ENCODE measurements at regions not wholly inside any gene's neighbourhood (a gene's known extent, or its start where the extent isn't known, plus 50 kb on each side); places are given as distances from the start of the nearest gene placed in this dataset.

DNA sequence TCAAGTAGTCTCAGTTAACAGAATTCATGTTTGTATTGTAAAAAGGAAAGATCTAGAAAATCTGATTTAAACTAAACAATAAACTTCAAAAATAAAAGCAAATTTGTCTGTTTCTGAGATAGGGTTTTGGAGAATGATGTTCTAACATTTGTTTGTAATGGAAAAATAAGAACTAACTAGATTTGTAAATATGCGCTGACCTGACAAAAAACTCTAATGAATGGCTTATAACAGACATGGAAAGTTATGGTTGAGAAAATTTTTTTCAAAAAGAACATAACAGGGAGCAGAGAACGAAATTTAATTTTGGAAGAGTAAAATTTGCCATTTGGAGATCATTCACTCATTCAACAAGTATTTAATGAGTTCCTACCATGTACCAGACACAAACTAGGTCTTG, 179.0 kb upstream of the TARS1 start:
- no peak for DNase-seq

DNA sequence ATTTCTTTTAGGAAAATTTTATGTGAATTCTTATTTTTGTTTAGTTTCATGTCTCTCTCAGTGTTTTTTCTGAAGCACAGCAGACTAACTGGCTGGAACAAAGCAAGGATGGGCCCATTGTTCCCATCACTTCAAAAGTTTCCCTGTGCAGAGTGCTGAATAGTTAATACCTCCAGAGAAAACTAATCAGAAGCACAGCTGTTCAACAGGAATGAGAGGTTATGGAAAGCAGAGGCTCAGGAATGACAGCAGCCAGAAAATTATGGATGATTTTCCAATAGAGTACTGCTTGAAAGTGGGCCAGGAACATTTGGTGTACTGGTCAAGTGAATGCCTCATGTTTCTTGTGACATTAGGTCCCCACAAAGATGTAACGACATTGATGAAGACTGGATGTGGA, 173.0 kb upstream of the TARS1 start:
- no peak for DNase-seq

DNA sequence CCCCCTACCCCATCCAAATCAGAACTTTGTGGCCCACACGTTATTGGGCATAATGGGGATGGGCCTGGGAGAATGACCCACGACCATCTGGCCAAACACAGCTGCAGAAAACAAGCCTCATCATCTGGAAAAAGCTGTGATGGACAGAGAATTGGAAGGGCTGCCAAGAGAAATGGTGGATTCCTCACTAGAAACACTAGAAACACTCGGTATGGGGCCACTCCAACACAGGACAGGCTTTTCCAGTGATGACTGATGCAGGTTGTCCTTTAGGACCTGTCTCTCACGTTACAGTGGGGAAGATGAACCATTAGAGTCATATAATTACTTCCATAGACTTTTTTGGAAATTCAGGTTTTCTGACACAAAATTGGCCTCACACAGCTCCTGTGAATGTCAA, 172.4 kb upstream of the TARS1 start:
- DNase-seq: no peak

DNA sequence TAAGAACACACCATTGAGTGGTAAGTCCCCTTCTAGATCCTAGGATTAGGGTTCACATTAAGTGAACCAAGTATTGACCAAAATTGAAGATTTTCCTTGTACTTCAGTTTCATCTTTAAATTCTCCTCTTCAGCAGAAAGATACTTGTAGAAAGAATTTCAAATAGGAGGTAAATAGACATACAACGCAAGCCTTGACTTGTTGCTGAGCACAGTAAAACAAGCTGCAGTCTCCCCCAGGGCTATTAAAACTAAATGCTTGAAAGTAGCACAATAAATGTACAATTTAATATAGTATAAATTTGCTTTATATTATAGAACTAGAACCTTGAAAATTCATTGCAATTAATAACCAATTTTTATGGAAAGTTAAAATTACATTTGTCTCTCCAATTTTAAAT, 170.1 kb upstream of the TARS1 start:
- DNase-seq: no peak

DNA sequence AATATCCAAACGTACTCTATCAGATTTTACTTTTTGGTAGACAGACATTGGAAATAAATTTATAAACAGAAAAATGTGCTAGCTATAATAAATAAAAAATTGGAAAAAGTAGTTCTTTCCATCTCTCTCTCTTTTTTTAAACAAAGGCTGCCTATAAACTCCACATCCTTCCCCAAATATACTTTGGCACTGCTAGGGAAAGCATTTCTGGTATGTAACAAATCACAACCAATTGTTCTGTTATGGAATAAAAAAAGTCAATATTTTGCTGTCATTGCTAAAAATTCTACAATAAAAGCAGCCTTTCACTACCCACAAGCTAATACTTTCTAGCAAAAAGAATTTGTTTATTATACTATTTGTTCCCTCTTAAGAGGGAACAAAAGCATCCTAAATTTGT, 169.2 kb upstream of the TARS1 start:
- no peak for DNase-seq

DNA sequence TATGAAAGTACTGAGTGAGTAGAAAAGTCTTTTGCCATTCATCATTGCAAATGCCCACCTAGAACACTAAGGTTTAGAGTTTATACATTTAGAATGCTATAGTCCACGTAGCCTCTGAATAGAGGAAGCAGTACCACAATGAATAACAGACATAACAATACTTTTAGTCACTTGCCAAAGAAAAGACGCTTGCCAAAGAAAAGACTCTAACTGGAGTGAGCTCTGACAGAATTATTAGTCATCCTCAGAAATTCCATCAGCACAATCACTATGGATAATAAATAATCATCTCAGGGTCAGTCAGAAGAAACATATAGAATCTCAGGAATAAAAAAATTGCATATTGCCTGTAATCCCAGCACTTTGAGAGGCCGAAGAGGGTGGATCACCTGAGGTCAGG, 168.5 kb upstream of the TARS1 start:
- no peak for DNase-seq

DNA sequence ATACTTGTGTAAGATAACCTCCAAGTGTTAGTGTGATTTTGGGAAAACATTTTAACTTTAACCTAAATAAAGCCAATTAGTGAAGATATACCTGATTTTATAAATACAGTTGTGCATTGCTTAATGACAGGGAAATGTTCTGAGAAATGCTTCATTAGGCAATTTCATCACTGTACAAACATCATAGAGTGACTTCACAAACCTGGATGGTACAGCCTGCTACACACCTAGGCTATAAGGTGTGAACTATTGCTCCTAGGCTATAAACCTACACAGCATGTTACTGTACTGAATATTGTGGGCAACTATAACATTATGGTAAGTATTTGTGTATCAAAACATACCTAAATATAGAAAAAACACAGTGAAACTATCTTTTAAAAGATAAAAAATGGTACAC, 166.8 kb upstream of the TARS1 start:
- no peak for DNase-seq

DNA sequence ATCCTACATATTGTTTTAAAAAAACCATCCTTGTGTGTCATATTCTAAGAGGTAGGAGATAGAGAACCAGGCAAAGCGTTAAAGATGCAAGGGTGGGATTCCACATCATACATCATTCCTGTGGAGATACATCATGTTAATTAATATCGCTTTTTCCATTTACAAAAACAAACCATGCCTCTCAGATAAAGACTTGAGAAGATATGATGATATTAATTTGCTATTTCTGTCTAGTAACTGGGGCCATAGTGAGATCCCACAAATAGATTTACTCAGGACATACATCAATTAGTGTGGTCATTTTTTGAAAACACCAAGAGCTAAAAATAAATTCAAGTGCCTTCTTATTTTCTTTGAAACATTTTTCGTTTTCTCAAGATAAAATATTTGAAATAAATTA, 165.4 kb upstream of the TARS1 start:
- no peak for DNase-seq

DNA sequence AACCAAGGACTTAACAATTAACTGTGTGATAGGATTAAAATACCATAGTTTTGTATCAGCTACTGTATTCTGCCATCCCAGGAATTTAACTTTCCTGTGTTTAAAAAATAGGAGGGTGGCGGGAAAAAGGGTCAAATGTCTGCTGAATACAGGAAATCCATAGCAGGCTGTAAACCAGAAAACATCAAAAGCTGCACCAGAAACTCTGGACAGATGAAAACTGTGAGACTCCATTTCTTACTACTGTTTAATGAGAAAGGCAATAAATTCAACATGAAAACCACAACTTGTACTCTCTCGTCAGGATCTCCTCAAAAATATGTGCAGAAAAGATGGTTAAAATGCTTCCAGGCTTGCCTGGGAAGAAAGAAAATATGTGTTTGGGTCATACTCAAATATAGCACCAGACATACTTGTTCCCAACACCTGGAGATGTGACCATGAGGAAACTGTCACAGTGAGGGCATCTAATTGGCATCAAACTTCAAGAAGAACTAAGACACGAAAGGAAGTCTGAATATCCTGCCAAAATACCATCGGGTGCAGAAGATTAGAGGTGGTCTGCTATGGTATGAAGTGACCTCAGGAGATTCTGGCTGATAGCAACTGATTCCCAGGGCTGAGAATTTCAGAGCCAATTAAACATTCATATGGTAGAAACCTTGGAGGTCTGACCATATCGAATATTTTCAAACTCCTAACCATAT, 164.7 kb upstream of the TARS1 start:
- DNase-seq: no peak

DNA sequence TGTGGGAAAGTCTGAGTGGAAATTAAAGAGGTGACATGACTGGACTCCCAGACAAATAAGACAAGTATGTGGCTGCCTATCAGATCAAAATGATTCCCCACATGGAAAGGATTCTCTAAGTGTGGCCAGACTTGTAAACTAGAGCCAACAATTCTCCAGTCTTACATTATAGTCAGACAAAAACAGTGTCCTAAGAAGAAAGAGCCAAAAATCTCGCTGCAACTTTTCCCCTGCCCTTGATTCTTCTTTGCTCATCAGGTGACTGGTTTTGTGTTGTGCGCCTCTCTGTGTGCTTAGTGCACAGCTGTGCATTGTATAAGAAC, 164.2 kb upstream of the TARS1 start:
- no peak for DNase-seq

DNA sequence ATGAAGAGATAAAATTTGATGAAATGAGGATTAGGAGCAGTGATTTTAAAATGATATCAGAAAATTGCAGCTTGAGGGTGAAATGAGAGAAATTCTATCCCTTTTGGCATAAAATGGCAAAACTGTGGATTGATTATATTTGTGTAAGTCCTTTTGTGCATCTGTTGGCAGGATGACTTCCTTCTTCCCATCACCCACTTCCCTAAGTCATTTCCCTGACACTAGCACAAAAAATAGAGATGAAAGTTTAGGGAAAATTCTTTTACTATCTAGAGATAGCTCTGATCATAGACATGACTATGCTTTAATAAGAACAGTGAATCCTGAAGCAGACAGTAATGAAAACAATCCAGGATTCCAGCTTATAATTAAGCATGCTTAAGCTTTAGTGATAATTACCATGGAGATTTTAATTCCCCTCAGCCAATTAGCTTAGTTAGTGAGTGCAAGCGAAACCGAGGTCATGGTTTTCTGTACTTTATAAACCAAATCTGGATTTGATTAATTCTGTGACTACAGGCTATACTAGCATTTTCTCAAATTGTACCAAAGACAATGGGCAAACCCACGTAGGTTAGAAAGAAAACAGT, 163.6 kb upstream of the TARS1 start:
- no peak for DNase-seq

DNA sequence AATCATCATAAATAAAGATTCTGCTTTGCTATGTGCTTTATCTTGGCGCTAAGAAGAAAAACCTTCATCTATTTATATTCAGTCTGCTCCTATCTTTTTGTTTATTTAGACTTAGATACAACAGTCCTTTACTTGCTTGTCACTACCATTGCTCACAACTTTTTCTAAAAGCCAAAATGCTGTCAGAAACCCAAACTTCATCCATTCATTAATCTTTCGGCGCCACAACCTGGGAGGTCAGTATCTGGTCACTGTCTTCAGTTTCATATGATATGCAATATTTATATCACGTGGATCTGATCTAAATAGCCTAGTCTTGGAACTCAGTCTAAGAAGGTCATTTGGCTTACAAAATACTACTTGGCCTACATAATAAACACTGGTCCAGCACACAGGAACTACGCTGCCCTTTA, 159.3 kb upstream of the TARS1 start:
- no peak for DNase-seq

DNA sequence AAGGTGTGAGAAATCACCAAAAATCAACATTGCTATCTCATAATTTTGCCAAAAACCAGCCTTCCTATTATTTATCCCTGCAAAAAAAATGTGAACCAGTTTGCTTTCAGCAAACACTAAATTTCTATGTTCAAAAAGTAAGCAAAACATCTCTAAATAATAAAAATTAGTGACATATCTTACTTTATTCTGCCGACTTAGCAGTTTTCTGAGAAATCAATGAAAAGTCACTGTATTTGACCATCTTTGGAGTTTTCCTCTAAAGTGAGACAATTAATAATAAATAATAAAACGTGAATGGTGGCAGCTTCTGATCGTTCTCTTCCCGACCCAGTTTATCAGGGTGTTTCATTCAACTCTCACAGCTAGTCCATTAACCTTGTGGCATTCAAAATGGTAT, 158.6 kb upstream of the TARS1 start:
- DNase-seq: no peak

DNA sequence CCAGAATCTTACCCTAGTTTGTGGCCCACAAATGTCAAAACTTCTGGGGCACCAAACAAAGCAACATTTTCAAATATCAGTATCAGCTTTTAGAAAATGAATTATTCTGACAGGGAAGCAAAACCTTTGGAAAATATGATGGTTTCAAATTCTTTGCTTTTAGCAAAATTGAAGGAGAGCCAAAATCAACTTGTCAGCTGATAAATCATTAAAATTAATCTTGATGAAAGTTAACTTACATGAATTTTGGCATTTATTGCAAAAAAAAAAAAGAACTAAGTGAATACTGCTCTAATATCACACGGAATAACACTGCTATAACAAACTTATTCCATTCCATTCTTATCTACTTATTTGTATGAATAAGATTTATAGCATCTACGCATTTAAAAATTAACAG, 158.1 kb upstream of the TARS1 start:
- no peak for DNase-seq

DNA sequence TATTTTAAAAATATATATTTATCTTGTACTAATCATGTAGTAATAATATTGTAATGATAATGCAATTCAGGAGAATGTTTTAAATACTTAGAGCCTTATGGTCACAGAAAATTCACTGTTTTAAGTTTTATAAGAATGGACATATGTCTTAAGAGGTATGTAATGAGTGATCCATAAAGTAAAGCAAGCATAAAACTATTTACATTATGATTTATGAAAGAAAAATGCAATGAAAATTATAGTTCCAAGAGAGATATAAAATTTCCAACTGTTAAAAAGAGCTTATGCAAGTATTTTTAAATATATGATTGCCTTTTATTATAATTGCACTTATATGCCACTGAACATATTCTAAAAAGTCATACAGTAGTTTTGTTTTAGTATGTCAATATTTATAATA, 157.5 kb upstream of the TARS1 start:
- DNase-seq: no peak

DNA sequence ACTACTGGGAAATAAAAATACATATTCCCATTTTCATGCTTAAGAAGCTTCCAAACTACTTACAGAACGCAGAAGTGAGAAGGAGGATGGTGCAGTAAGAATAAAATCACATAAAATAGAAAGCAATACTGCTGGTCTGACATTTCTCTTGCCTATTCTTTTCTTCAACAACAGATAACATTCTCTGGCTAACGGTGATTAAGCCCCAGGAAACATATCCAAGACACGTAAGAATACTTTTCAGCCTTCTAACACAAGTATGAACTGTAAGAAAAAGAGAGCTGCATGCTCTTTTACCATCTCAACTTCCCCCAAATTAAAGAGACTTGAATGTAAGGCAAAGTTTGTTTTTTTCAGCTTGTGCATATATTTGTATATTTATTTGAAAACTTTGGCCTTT, 156.1 kb upstream of the TARS1 start:
- DNase-seq: no peak

DNA sequence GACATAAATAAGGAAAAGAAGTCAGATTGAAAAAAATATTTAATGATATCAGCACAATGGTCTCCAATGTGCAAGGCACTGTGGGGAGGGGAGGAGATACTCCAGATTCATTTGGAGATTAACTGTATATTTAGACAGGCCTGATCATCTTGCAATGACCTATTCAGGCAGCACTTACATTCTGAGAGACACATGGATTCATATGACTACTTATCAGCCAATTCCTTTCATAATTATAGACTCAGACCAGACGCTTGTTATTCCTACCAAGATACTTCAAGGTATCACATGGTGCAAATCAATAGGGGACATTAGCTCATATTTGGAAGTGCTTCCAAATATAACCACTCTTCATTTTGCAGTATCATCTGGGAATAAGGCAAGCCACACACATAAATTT, 153.5 kb upstream of the TARS1 start:
- DNase-seq: no peak

DNA sequence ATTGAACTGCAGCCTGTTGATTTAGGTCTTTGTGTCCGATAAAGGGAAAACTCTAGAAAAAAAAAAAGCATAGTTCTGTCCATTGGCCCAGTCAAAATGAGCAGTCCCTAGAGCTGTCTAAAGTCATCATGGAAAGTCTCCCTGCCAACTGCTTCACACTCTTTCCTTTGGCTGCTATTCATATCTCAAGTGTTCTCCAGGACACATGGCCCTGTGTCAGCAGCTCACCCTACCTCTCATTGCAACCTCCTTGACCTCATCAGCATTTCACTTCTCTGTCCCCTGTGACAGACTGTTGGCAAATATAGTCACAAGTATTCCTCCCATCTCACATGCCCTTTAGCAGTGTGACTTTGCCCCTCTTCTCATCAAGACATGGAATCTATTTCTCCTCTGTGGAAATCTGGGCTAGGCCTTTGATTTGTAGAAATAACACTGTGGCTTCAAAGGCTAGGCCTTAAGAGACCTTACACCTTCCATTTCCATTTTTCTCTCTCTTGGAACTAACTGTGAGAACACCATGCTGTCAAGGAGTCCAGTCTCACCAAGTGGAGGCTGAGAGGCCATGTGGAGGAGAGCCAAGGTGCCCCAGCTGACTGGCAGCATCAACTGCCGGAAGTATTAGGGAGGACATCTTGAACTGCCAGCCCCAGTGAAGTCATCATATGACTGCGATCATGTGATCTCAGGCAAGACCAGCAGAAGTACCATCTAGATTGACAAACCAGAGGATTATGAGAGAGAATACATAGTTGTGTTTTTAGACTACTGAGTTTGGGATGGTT, 149.4 kb upstream of the TARS1 start:
- DNase-seq: peak in 1 of 2 donors; percentile 3

DNA sequence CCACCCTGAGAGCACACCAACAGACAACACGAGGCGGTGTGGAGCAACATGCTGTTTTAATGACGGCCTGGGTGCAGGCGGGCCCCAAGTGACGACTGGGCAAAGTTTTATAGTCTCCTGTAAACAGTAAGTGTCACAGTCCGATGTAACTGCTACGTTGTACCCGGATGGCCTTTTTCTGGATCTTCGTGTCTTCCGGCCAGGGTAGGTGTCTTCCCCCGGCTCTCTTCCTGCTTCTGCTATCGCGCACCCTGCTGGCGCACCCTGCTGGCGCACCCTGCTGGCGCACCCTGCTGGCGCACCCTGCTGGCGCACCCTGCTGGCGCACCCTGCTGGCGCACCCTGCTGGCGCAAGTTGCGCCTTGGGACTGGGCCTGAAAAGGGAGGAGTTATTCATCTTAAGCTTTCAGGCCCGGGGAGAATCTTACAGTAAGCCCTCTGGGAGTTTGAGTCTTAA, 143.0 kb upstream of the TARS1 start:
- no peak for DNase-seq

DNA sequence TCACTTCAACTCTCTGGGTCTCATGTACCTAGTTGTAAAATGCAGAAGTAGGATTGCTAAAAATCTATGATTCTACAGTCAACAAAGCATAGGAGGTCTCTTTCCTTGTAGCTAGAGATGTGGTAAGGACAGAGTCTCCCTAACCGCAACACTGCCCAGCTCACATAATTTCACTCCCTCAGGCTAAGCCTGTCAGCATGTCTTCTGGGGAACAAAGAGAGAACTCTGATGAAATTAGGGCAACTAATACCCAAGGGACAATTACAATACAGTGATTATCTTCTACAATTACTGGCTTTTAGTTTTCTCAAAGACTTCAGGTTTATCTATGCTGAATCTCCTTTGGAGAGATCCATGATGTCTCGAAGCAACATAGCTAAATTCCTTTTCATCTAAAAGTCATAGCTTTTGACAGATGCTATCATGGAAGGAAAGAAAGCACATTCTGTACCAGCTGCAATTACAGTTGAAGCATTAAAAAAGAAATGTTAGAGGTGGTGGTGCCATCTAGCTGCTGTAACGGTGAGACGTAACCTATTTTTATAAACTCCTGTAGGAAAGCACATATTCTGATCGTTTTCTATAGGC, 141.1 kb upstream of the TARS1 start:
- peak; percentile 77 to 94 for DNase-seq

DNA sequence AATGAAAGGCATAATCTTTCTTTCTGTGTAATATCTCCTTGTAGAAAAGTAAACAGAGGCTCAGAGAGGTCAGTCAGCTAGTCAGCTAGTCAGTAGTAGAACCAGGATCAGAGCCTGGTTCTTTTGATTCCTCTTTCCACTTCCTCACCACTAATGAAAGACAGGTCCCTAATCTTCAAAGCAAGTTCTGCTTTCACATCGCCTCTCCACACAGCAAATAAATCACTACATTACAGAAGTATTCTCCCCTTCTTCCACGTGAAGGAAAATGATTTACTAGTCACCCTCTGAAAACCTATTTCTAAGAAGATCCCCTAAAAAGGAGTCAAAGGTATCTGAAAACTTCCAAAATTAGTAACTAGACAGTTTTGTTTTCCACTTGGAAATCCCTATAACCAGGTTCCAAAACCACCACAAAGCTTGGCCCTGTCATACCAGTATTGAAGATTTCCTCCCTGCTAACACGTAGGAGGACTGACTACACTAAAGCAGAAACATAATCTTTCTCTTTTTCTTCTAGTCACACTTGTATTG, 140.5 kb upstream of the TARS1 start:
- DNase-seq: peak; percentile 71 to 85

DNA sequence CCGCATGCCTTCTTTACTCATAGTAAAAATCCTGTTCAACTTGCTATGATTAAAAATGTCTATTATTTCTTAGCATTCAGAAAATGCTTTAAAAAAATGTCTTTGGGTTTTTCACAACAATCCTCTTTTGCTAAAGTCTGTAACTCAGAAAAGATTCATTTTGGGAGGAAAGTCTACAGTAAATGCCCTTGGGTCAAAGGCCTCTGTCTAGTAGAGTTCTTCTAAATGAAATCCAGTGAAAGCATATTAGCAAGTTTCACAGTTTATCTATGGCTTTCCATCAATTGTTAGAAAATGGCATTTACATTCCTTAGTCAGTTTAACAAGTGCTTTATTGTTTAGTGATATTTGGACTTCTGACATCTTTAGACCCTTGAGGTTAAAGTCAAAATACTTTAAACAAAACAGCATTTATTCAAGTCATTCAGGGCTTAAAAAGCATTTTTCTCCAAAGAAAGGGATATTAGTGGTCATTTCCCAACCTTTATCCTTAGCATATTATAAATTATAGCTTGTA, 137.1 kb upstream of the TARS1 start:
- no peak for DNase-seq

DNA sequence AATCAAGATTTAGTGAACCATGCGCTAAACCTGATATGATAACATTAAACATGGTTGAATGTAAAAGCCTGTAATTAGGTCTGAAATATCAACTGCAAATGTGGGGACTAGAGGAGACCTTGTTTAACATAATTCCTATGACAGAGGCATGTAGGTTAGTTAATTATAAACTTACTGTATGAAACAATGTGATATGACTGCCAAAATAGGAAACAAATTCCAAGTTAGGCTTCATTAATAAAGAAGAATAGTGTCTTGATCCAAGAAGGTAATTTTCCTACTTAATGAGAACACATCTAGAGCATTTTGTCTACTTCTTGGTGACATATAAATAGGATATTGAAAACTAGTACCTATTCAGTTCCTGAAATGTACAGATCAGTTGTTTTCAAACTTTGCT, 136.2 kb upstream of the TARS1 start:
- DNase-seq: no peak

DNA sequence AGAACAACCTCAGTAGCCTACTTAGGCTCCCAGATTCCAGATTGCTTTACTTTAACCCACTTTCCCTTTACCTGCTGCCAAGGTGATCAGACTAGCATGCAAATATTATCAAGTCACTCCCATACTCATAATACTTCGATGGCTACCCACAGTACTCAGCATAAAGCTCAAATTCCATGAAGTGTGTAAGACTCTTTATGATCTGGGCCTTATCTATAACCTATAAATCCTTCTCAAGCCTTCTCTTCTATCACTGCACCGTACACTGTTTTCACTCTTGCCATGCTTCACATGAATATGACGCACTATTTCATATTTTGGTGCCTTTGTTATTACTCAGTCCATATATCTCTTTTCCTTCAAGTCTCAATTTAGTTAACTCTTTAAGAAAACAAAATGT, 135.2 kb upstream of the TARS1 start:
- no peak for DNase-seq
